ENCODE measurements at regions not wholly inside any gene's neighbourhood (a gene's known extent, or its start where the extent isn't known, plus 50 kb on each side); places are given as distances from the start of the nearest gene placed in this dataset.

- no peak overlapping the region for H3K4me2 ChIP-seq (ENCODE audit: low read length)
- no peaks in the 10 kb centered on the region for H3K79me2 ChIP-seq (ENCODE audit: insufficient read depth, low read length)
- H3K4me3 ChIP-seq (replicated peaks in 1 of 2; ENCODE audit: low read depth in 1 of 2, low read length in 2 of 2), result no peak overlapping the region
- CTCF ChIA-PET, result no interaction called here
- H3K4me1 ChIP-seq (ENCODE audit: control insufficient read depth in 1 of 2, insufficient read depth in 2 of 2, low read length in 2 of 2), result no peaks in the 10 kb centered on the region
- H3K27ac ChIP-seq (ENCODE audit: low read depth, low read length), result no peak overlapping the region
- POLR2A ChIA-PET, result no interaction called here
- no peaks in the 10 kb centered on the region for H3K36me3 ChIP-seq (ENCODE audit: control insufficient read depth in 1 of 2, insufficient read depth in 2 of 2, low read length in 2 of 2)
- DNase-seq (ENCODE audit: low read depth, low spot score) (no peak), ATAC-seq (no peak)
- H3K9ac ChIP-seq (ENCODE audit: low read length), result no peak overlapping the region
- intact Hi-C loops (cut with micrococcal nuclease), result no loop called here
- no peaks in the 10 kb centered on the region for H3K9me2 ChIP-seq (ENCODE audit: insufficient read depth)
- TF ChIP-seq TCF7L2 (IDR thresholded peaks at IDR 0.05; ENCODE audit: borderline replicate concordance, extremely low read depth, insufficient read depth, insufficient read length), result no peak
- RAD21 ChIA-PET (ENCODE audit: low non-redundant PET in 1 of 2, low total read pairs in 2 of 2, uncharacterized antibody in 2 of 2, unreplicated experiment in 2 of 2), result no interaction called here
- H2AFZ ChIP-seq (ENCODE audit: low read depth, low read length, poor library complexity, severe bottlenecking), result no peak overlapping the region
- H3K27me3 ChIP-seq (ENCODE audit: insufficient read depth, low read length), result no peaks in the 10 kb centered on the region
- H3K9me3 ChIP-seq (ENCODE audit: control insufficient read depth in 1 of 2, insufficient read depth in 1 of 2, low read depth in 1 of 2, low read length in 2 of 2), result no peaks in the 10 kb centered on the region
- BruUV-seq (replicated peaks), result no TSS peak
- no peaks in the 10 kb centered on the region for H4K20me1 ChIP-seq (ENCODE audit: insufficient read depth)
These were observed 54.4 kb upstream of the PIK3R1 start for GRCh38 chr5:68161156-68161555.

GRCh38 chr5:68159224-68159951 is 56.2 kb upstream of the PIK3R1 start:
- TF ChIP-seq REST (IDR thresholded peaks at IDR 0.05; ENCODE audit: low read depth) (no peak), ZBTB33 (IDR thresholded peaks at IDR 0.05; ENCODE audit: extremely low read depth, insufficient replicate concordance, low read length) (no peak), SP1 (IDR thresholded peaks at IDR 0.05; ENCODE audit: low read depth) (no peak), YY1 (IDR thresholded peaks at IDR 0.05; ENCODE audit: extremely low read depth, insufficient replicate concordance, low read depth, low read length) (no peak), CBX3 (IDR thresholded peaks at IDR 0.05; ENCODE audit: low read depth) (no peak), EZH2phosphoT487 (IDR thresholded peaks at IDR 0.05; ENCODE audit: borderline replicate concordance) (no peak), ATF3 (IDR thresholded peaks at IDR 0.05) (no peak), POLR2A (IDR thresholded peaks at IDR 0.05; ENCODE audit: borderline replicate concordance, extremely low read depth, insufficient read depth, insufficient read length) (no peak)
- H3K9me3 ChIP-seq (ENCODE audit: control insufficient read depth in 1 of 2, insufficient read depth in 1 of 2, low read depth in 1 of 2, low read length in 2 of 2), result no peaks in the 10 kb centered on the region
- no peak overlapping the region for H3K9ac ChIP-seq (ENCODE audit: low read length)
- no peaks in the 10 kb centered on the region for H3K4me1 ChIP-seq (ENCODE audit: control insufficient read depth in 1 of 2, insufficient read depth in 2 of 2, low read length in 2 of 2)
- H2AFZ ChIP-seq (ENCODE audit: low read depth, low read length, poor library complexity, severe bottlenecking), result no peak overlapping the region
- no peak overlapping the region for H3K27ac ChIP-seq (ENCODE audit: low read depth, low read length)
- no peaks in the 10 kb centered on the region for H3K36me3 ChIP-seq (ENCODE audit: control insufficient read depth in 1 of 2, insufficient read depth in 2 of 2, low read length in 2 of 2)
- H4K20me1 ChIP-seq (ENCODE audit: insufficient read depth), result no peaks in the 10 kb centered on the region
- no peak overlapping the region for H3K4me3 ChIP-seq (replicated peaks in 1 of 2; ENCODE audit: low read depth in 1 of 2, low read length in 2 of 2)
- BruUV-seq (replicated peaks), result no TSS peak
- H3K4me2 ChIP-seq (ENCODE audit: low read length), result no peak overlapping the region
- no peaks in the 10 kb centered on the region for H3K9me2 ChIP-seq (ENCODE audit: insufficient read depth)
- RAD21 ChIA-PET (ENCODE audit: low non-redundant PET in 1 of 2, low total read pairs in 2 of 2, uncharacterized antibody in 2 of 2, unreplicated experiment in 2 of 2), result no interaction called here
- DNase-seq (ENCODE audit: low read depth, low spot score) (no peak), ATAC-seq (no peak)
- no peaks in the 10 kb centered on the region for H3K27me3 ChIP-seq (ENCODE audit: insufficient read depth, low read length)
- CTCF ChIA-PET, result no interaction called here
- POLR2A ChIA-PET, result no interaction called here
- intact Hi-C loops (cut with micrococcal nuclease), result no loop called here
- no peaks in the 10 kb centered on the region for H3K79me2 ChIP-seq (ENCODE audit: insufficient read depth, low read length)
